NCI-H446 (cell line): ENCODE measurements at regions not wholly inside any gene's neighbourhood (a gene's known extent, or its start where the extent isn't known, plus 50 kb on each side); places are given as distances from the start of the nearest gene placed in this dataset.

Experiments used
- DNase-seq, 2 experiments: peaks; one replicate each; lab custom pipeline; 2025; lab: John Stamatoyannopoulos, UW

GRCh38 chr15:98420837-98421236 is 227.5 kb upstream of the IGF1R start:
- DNase-seq: no peak

GRCh38 chr15:98421419-98422129 is 226.8 kb upstream of the IGF1R start:
- DNase-seq: peak in 1 of 2 experiments; percentile 30

GRCh38 chr15:98422130-98422478 is 226.2 kb upstream of the IGF1R start:
- DNase-seq: no peak

GRCh38 chr15:98425173-98425572 is 223.2 kb upstream of the IGF1R start:
- DNase-seq: no peak

- DNase-seq: no peak
Observed at GRCh38 chr15:98427321-98427720, 221.0 kb upstream of the IGF1R start.

- DNase-seq: peak in 1 of 2 experiments; percentile 30
Observed at GRCh38 chr15:98428253-98428989, 219.9 kb upstream of the IGF1R start.

GRCh38 chr15:98431171-98431570 is 217.2 kb upstream of the IGF1R start:
- no peak for DNase-seq

- DNase-seq: no peak
Observed at GRCh38 chr15:98433346-98433745, 215.0 kb upstream of the IGF1R start.

- no peak for DNase-seq
Observed at GRCh38 chr15:98433856-98434255, 214.5 kb upstream of the IGF1R start.

GRCh38 chr15:98437752-98438151 is 210.6 kb upstream of the IGF1R start:
- DNase-seq: no peak

GRCh38 chr15:98438326-98438725 is 210.0 kb upstream of the IGF1R start:
- no peak for DNase-seq

GRCh38 chr15:98438907-98439306 is 209.4 kb upstream of the IGF1R start:
- DNase-seq: no peak

GRCh38 chr15:98439523-98439942 is 208.8 kb upstream of the IGF1R start:
- DNase-seq: no peak

- no peak for DNase-seq
Observed at GRCh38 chr15:98440917-98441316, 207.4 kb upstream of the IGF1R start.

- no peak for DNase-seq
Observed at GRCh38 chr15:98441599-98441998, 206.7 kb upstream of the IGF1R start.

GRCh38 chr15:98442379-98442833 is 205.9 kb upstream of the IGF1R start:
- DNase-seq: peak in 1 of 2 experiments; percentile 37

GRCh38 chr15:98442901-98443300 is 205.4 kb upstream of the IGF1R start:
- no peak for DNase-seq

- DNase-seq: no peak
Observed at GRCh38 chr15:98443526-98443925, 204.8 kb upstream of the IGF1R start.

- DNase-seq: no peak
Observed at GRCh38 chr15:98444138-98444537, 204.2 kb upstream of the IGF1R start.

- DNase-seq: no peak
Observed at GRCh38 chr15:98445315-98445714, 203.0 kb upstream of the IGF1R start.

- no peak for DNase-seq
Observed at GRCh38 chr15:98446083-98446482, 202.3 kb upstream of the IGF1R start.

- no peak for DNase-seq
Observed at GRCh38 chr15:98447069-98447468, 201.3 kb upstream of the IGF1R start.

GRCh38 chr15:98451236-98451635 is 197.1 kb upstream of the IGF1R start:
- no peak for DNase-seq

GRCh38 chr15:98452238-98452637 is 196.1 kb upstream of the IGF1R start:
- no peak for DNase-seq
